Activated T-cell treated with anti-CD3 and anti-CD28 coated beads, Interleukin-2, amount 50 U/mL, for 4 hours (primary cell): ENCODE measurements at regions not wholly inside any gene's neighbourhood (a gene's known extent, or its start where the extent isn't known, plus 50 kb on each side); places are given as distances from the start of the nearest gene placed in this dataset.

Experiments
- ATAC-seq, 2 donors: fragments of 200-7000 bp; cut with Tn5 transposase; one replicate each; pipeline ENCODE4 v1.10.0; 2021
- DNase-seq: peaks from one replicate; pipeline ENCODE4 v3.0.0-alpha.2; 2020
- H3K27me3 Mint-ChIP-seq: one replicate; pipeline ENCODE4 v1.8.0; 2021; ENCODE audit warnings: low read depth, mixed read lengths
- H3K36me3 Mint-ChIP-seq: one replicate; pipeline ENCODE4 v1.8.0; 2022; ENCODE audit warnings: mixed read lengths; ENCODE audit not compliant: insufficient read depth
- H3K4me1 Mint-ChIP-seq: one replicate; pipeline ENCODE4 v1.8.0; 2021; ENCODE audit warnings: low read depth, mixed read lengths
- H3K4me3 Mint-ChIP-seq: one replicate; pipeline ENCODE4 v1.8.0; 2021; ENCODE audit warnings: mild to moderate bottlenecking, moderate library complexity, mixed read lengths
- H3K9me3 Mint-ChIP-seq: one replicate; pipeline ENCODE4 v1.8.0; 2021; ENCODE audit warnings: mixed read lengths

GRCh38 chr9:105176194-105176593 lies 68.3 kb upstream of the SLC44A1 start:
- H3K27me3 Mint-ChIP-seq = no peaks in the 10 kb centered on the region
- no peaks in the 10 kb centered on the region for H3K4me1 Mint-ChIP-seq
- H3K4me3 Mint-ChIP-seq = no peak overlapping the region
- H3K36me3 Mint-ChIP-seq = no peaks in the 10 kb centered on the region
- no peak for ATAC-seq
- no peaks in the 10 kb centered on the region for H3K9me3 Mint-ChIP-seq
- no peak for DNase-seq

- Mint-ChIP-seq H3K27me3 (no peaks in the 10 kb centered on the region), H3K9me3 (no peaks in the 10 kb centered on the region), H3K4me1 (no peaks in the 10 kb centered on the region), H3K36me3 (no peaks in the 10 kb centered on the region), H3K4me3 (no peak overlapping the region)
- no peak for DNase-seq
- no peak for ATAC-seq
Measured at GRCh38 chr9:105178076-105178475, 66.4 kb upstream of the SLC44A1 start.

GRCh38 chr9:105187781-105188180 lies 56.7 kb upstream of the SLC44A1 start:
- H3K36me3 Mint-ChIP-seq = no peaks in the 10 kb centered on the region
- DNase-seq (no peak), ATAC-seq (no peak)
- no peaks in the 10 kb centered on the region for H3K4me1 Mint-ChIP-seq
- H3K4me3 Mint-ChIP-seq = no peak overlapping the region
- H3K9me3 Mint-ChIP-seq = no peaks in the 10 kb centered on the region
- H3K27me3 Mint-ChIP-seq = peaks cover 7% of the 10 kb centered on the region

GRCh38 chr9:105188746-105189145 lies 55.7 kb upstream of the SLC44A1 start:
- Mint-ChIP-seq H3K36me3 (no peaks in the 10 kb centered on the region), H3K27me3 (peaks cover 10% of the 10 kb centered on the region), H3K4me1 (no peaks in the 10 kb centered on the region), H3K9me3 (no peaks in the 10 kb centered on the region), H3K4me3 (no peak overlapping the region)
- DNase-seq (no peak), ATAC-seq (no peak)

GRCh38 chr9:105191508-105192121 lies 52.8 kb upstream of the SLC44A1 start:
- H3K36me3 Mint-ChIP-seq = no peaks in the 10 kb centered on the region
- no peaks in the 10 kb centered on the region for H3K9me3 Mint-ChIP-seq
- ATAC-seq (no peak), DNase-seq (no peak)
- peaks cover 15% of the 10 kb centered on the region for H3K27me3 Mint-ChIP-seq
- H3K4me1 Mint-ChIP-seq = no peaks in the 10 kb centered on the region
- H3K4me3 Mint-ChIP-seq = no peak overlapping the region

GRCh38 chr9:105193560-105193959 lies 50.9 kb upstream of the SLC44A1 start:
- ATAC-seq = no peak
- no peak for DNase-seq
- H3K4me3 Mint-ChIP-seq = no peak overlapping the region
- no peaks in the 10 kb centered on the region for H3K36me3 Mint-ChIP-seq
- H3K27me3 Mint-ChIP-seq = peaks cover 13% of the 10 kb centered on the region
- H3K4me1 Mint-ChIP-seq = no peaks in the 10 kb centered on the region
- no peaks in the 10 kb centered on the region for H3K9me3 Mint-ChIP-seq

- Mint-ChIP-seq H3K36me3 (no peaks in the 10 kb centered on the region), H3K4me3 (no peak overlapping the region), H3K9me3 (no peaks in the 10 kb centered on the region), H3K4me1 (no peaks in the 10 kb centered on the region), H3K27me3 (peaks cover 8% of the 10 kb centered on the region)
- ATAC-seq (no peak), DNase-seq (no peak)
Measured at GRCh38 chr9:105194234-105194633, 50.2 kb upstream of the SLC44A1 start.
